WERI-Rb-1 (cell line): ENCODE measurements at regions not wholly inside any gene's neighbourhood (a gene's known extent, or its start where the extent isn't known, plus 50 kb on each side); places are given as distances from the start of the nearest gene placed in this dataset.

Experiments
- DNase-seq: peaks from one replicate; pipeline ENCODE4 v3.0.0-alpha.2; 2020
- H3K27ac ChIP-seq: fragments of 250-450 bp; sonication (Bioruptor Pico); 2 replicates; pipeline ENCODE4 v1.5.1; 2020; ENCODE audit warnings: mild to moderate bottlenecking, moderate library complexity
- H3K27me3 ChIP-seq: fragments of 250-450 bp; sonication (Bioruptor Pico); 2 replicates; pipeline ENCODE4 v1.5.1; 2021; ENCODE audit warnings: mild to moderate bottlenecking, low read depth, moderate library complexity; ENCODE audit not compliant: insufficient read depth, severe bottlenecking
- H3K36me3 ChIP-seq: fragments of 250-450 bp; sonication (Bioruptor Pico); 2 replicates; pipeline ENCODE4 v1.5.1; 2020; ENCODE audit warnings: mild to moderate bottlenecking, moderate library complexity
- H3K4me3 ChIP-seq: 2 replicates; pipeline ENCODE4 v1.5.1; 2011; ENCODE audit warnings: low read depth, mild to moderate bottlenecking, control low read depth, low read length
- H3K9me3 ChIP-seq: fragments of 250-450 bp; sonication (Bioruptor Pico); 2 replicates; pipeline ENCODE4 v1.5.1; 2021; ENCODE audit warnings: mild to moderate bottlenecking, moderate library complexity; ENCODE audit not compliant: severe bottlenecking
- TF ChIP-seq, protein P1 (sequence below): IDR thresholded peaks from 2 replicates; pipeline ENCODE4 v1.5.1; 2011; ENCODE audit warnings: low read depth, mild to moderate bottlenecking, control low read depth, inconsistent platforms, low read length

DNA sequence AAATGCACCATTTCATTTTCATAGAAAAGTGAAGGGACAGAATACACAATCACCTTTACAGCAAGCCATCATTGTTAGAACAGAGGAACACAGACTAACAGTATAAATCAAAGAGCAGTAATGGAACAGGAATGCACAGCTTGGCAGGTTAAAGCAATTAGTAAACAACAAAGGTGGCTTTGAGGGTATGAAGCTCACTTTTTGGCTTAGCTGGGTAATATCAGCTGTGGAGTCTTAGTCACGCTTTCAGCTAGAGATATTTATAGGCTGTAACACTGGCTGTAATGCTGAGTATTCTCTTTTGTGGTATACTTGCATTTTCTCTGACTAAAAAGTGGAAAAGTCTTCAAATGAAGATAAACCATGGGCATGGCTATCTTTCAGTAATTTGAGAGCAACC is 1780.5 kb downstream of the LRRC4C start:
- Histone ChIP-seq H3K4me3 (no peak overlapping the region), H3K9me3 (no peaks in the 10 kb centered on the region), H3K27ac (no peak overlapping the region), H3K36me3 (no peaks in the 10 kb centered on the region), H3K27me3 (peaks cover 19% of the 10 kb centered on the region)
- no peak for DNase-seq
- TF ChIP-seq, protein P1, sequence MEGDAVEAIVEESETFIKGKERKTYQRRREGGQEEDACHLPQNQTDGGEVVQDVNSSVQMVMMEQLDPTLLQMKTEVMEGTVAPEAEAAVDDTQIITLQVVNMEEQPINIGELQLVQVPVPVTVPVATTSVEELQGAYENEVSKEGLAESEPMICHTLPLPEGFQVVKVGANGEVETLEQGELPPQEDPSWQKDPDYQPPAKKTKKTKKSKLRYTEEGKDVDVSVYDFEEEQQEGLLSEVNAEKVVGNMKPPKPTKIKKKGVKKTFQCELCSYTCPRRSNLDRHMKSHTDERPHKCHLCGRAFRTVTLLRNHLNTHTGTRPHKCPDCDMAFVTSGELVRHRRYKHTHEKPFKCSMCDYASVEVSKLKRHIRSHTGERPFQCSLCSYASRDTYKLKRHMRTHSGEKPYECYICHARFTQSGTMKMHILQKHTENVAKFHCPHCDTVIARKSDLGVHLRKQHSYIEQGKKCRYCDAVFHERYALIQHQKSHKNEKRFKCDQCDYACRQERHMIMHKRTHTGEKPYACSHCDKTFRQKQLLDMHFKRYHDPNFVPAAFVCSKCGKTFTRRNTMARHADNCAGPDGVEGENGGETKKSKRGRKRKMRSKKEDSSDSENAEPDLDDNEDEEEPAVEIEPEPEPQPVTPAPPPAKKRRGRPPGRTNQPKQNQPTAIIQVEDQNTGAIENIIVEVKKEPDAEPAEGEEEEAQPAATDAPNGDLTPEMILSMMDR: no peak

DNA sequence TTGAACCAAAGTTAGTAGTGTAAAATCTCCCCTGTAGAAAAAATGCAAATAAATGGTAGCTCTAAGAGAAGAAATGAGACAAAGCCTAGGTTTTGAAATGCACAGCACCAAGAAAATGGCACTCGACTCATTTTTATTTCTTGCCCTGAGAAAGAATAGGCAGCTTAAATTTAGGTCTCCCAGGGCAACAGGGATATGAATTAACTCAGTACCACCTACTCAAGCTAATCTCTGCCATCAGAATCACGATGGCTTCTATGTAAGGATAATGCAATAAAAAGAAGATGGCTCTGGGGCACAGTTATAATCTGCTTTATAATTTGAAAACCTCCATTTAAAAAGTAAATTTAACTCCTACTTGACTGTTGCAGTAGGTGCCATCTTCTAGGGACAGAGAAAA is 1784.3 kb downstream of the LRRC4C start:
- H3K36me3 ChIP-seq: no peaks in the 10 kb centered on the region
- H3K9me3 ChIP-seq: no peaks in the 10 kb centered on the region
- no peak for DNase-seq
- H3K27me3 ChIP-seq: peaks cover 19% of the 10 kb centered on the region
- TF ChIP-seq, protein P1: no peak
- H3K4me3 ChIP-seq: no peak overlapping the region
- no peak overlapping the region for H3K27ac ChIP-seq

DNA sequence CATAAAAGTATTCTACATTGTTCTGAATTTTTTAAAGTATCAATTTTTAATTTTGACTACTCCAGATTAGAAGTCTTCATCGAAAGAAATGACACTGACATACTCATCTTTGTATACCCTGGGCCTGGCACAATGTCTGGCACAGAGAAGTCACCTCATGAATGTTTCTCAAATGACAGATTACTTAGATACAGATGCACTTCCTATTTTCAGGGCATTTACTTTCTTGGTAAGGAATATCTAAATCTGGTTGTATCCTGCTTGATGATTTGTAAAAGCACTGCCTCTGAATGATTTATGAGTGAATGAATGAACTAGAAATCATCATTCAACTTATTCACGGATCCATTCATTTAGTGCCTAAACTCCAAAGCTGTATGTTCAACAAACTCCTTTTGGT is 1784.7 kb downstream of the LRRC4C start:
- Histone ChIP-seq H3K36me3 (no peaks in the 10 kb centered on the region), H3K9me3 (no peaks in the 10 kb centered on the region), H3K27ac (no peak overlapping the region), H3K4me3 (no peak overlapping the region), H3K27me3 (peaks cover 19% of the 10 kb centered on the region)
- no peak for DNase-seq
- TF ChIP-seq, protein P1: no peak

DNA sequence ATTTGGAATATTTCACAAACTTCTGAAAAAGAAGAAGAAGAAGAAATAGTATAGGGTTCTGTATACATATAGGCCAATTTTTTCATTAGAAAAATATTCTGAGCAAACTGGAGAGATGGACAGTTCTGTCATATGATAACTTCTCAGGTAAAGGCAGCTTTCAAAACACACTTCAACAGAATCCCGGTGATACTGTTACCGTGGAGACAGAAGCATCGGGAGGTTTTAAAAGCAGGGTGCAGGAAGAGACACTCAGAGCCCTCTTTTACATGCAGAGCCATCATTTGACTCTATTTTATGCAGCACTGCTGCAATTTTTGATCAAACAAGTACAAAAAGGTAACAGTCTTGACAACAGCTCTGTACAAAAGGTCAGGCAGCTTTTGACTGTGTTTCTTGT is 1785.4 kb downstream of the LRRC4C start:
- TF ChIP-seq, protein P1: no peak
- DNase-seq: no peak
- no peaks in the 10 kb centered on the region for H3K36me3 ChIP-seq
- no peaks in the 10 kb centered on the region for H3K9me3 ChIP-seq
- no peak overlapping the region for H3K4me3 ChIP-seq
- no peak overlapping the region for H3K27ac ChIP-seq
- peaks cover 19% of the 10 kb centered on the region for H3K27me3 ChIP-seq

DNA sequence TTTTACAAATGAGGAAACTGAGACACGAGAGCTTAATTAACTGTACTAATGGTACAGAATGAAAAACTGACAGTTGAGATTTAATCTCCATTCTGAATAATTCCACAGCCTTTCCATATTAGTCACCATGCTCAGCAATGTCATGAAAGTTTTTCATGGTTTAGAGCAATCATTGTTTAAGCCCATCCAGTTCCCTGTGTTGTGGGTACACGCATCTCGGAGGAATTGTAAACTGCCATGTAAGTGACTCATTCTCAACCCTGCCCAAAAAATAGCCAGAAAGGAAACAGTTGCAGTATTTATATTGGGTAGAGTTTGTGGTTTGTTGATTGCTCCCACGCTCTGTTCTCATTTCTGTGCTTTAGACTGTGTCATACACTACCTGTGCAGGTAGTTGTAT is 1790.8 kb downstream of the LRRC4C start:
- H3K36me3 ChIP-seq: no peaks in the 10 kb centered on the region
- no peak for DNase-seq
- no peak overlapping the region for H3K4me3 ChIP-seq
- H3K27ac ChIP-seq: no peak overlapping the region
- H3K27me3 ChIP-seq: peaks cover 6% of the 10 kb centered on the region
- no peaks in the 10 kb centered on the region for H3K9me3 ChIP-seq
- TF ChIP-seq, protein P1: no peak

DNA sequence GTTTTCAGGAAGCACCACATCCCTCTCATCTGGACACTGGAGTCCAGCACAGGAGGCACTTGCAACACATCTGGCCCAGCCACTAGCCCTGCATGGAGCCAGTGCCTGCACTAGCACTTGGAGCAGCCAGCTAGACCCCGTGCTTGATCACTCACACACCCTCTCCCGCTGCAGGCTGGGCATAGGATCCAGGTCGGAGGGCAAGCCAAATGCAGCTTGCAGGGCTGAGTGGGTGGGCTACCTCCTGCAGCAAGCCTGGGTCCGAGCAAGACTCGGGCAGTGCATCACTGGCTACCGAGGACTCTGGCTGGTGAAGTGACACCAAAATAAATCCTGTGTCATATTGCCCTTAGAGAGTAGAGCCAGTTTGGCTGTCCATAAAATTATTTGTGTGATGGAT is 1795.4 kb downstream of the LRRC4C start:
- no peak overlapping the region for H3K27ac ChIP-seq
- no peak overlapping the region for H3K4me3 ChIP-seq
- no peak for DNase-seq
- H3K36me3 ChIP-seq: no peaks in the 10 kb centered on the region
- peaks cover 19% of the 10 kb centered on the region for H3K27me3 ChIP-seq
- H3K9me3 ChIP-seq: no peaks in the 10 kb centered on the region
- TF ChIP-seq, protein P1: no peak
